ENCODE measurements at regions not wholly inside any gene's neighbourhood (a gene's known extent, or its start where the extent isn't known, plus 50 kb on each side); places are given as distances from the start of the nearest gene placed in this dataset.

GRCh38 chr2:204272610-204273287 is 272.5 kb upstream of the PARD3B start:
- H3K9me3 ChIP-seq, result peaks cover 0 to 13% (median 0%) of the 10 kb centered on the region in 11 donors
- intact Hi-C loops (cut with DNase I), result no loop called here
- H3K27ac ChIP-seq, result peak overlapping the region in 2 of 10 donors; percentile 0 to 39
- no peak overlapping the region for H3K4me3 ChIP-seq
- ATAC-seq, result no peak
- H3K4me1 ChIP-seq, result peaks cover 0 to 30% (median 7%) of the 10 kb centered on the region in 9 donors
- TF ChIP-seq CTCF (IDR thresholded peaks at IDR 0.05), result no peak
- H3K36me3 ChIP-seq, result no peaks in the 10 kb centered on the region
- whole genome bisulfite sequencing, 2 donors, result 86 to 90% methylated on average over 2 of the region's 2 CpGs
- peaks cover 0 to 3% (median 0%) of the 10 kb centered on the region in 7 donors for H3K27me3 ChIP-seq
- DNase-seq, result no peak

GRCh38 chr2:204274429-204274828 is 270.8 kb upstream of the PARD3B start:
- no peak overlapping the region for H3K27ac ChIP-seq

GRCh38 chr2:204274991-204275390 is 270.3 kb upstream of the PARD3B start:
- Histone ChIP-seq H3K36me3 (no peaks in the 10 kb centered on the region), H3K27me3 (peaks cover 0 to 3% (median 0%) of the 10 kb centered on the region in 7 donors), H3K27ac (no peak overlapping the region), H3K4me1 (peaks cover 0 to 30% (median 7%) of the 10 kb centered on the region in 9 donors), H3K4me3 (no peak overlapping the region), H3K9me3 (peaks cover 0 to 13% (median 0%) of the 10 kb centered on the region in 11 donors)
- DNase-seq (no peak), ATAC-seq (no peak)
- intact Hi-C loops (cut with DNase I), result no loop called here
- no peak for TF ChIP-seq CTCF (IDR thresholded peaks at IDR 0.05)
- WGBS, 2 donors, result 83 to 94% methylated on average over 2 of the region's 2 CpGs

More at GRCh38 chr2:204274429-204274828, 270.8 kb upstream of the PARD3B start:
- TF ChIP-seq CTCF (IDR thresholded peaks at IDR 0.05), result no peak
- whole genome bisulfite sequencing, 2 donors, result 95% methylated on average over 2 of the region's 2 CpGs
- intact Hi-C loops (cut with DNase I), result no loop called here
- H3K4me3 ChIP-seq, result no peak overlapping the region
- H3K36me3 ChIP-seq, result no peaks in the 10 kb centered on the region
- H3K27me3 ChIP-seq, result peaks cover 0 to 3% (median 0%) of the 10 kb centered on the region in 7 donors
- DNase-seq (no peak), ATAC-seq (no peak)
- peaks cover 0 to 30% (median 7%) of the 10 kb centered on the region in 9 donors for H3K4me1 ChIP-seq
- H3K9me3 ChIP-seq, result peaks cover 0 to 13% (median 0%) of the 10 kb centered on the region in 11 donors

- DNase-seq (no peak), ATAC-seq (no peak)
- peaks cover 0 to 4% (median 0%) of the 10 kb centered on the region in 7 donors for H3K27me3 ChIP-seq
- no peak overlapping the region for H3K4me3 ChIP-seq
- no peaks in the 10 kb centered on the region for H3K9me3 ChIP-seq
- peaks cover 0 to 23% (median 7%) of the 10 kb centered on the region in 9 donors for H3K4me1 ChIP-seq
- TF ChIP-seq CTCF (IDR thresholded peaks at IDR 0.05), result no peak
- H3K27ac ChIP-seq, result no peak overlapping the region
- no peaks in the 10 kb centered on the region for H3K36me3 ChIP-seq
- intact Hi-C loops (cut with DNase I), result no loop called here
Measured at GRCh38 chr2:204277226-204277625, 268.0 kb upstream of the PARD3B start.

Measured in heart right ventricle (tissue), 16 donors.